ENCODE measurements at regions not wholly inside any gene's neighbourhood (a gene's known extent, or its start where the extent isn't known, plus 50 kb on each side); places are given as distances from the start of the nearest gene placed in this dataset.

DNA sequence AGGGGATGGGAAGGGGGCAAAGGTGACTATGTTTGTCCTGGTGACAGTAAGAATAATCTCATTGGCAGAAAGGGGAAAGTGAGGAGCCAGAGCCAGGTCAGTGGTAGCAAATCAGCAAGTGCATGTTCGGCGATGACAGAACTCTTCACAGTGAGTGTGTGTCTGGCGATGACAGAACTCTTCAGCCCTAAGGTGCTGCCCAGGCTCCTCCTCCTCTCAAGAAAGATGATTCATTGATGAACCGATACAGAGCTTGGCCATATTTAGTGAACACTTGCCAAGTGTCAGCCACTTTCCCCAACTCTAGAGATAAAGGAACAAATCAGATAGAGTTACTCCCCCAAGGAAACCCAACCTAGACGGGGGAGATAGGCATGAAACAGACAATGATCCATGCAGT lies 199.3 kb upstream of the UBL3 start:
- no peak overlapping the region for H3K27ac ChIP-seq (ENCODE audit: low read depth, low read length, poor library complexity, severe bottlenecking)
- POLR2A ChIA-PET (ENCODE audit: low non-redundant PET): no interaction called here
- no peaks in the 10 kb centered on the region for H3K9me3 ChIP-seq (ENCODE audit: low read depth, low read length, poor library complexity, severe bottlenecking)
- no peaks in the 10 kb centered on the region for H3K27me3 ChIP-seq (replicated peaks; ENCODE audit: insufficient read depth, low read depth, low read length, poor library complexity)
- H3K4me3 ChIP-seq (ENCODE audit: low read depth, low read length, poor library complexity, severe bottlenecking): no peak overlapping the region
- intact Hi-C loops (cut with micrococcal nuclease; ENCODE audit: unreplicated experiment): no loop called here
- DNase-seq (ENCODE audit: low spot score): no peak
- no TSS peak for BruUV-seq (replicated peaks)
- no peaks in the 10 kb centered on the region for H3K36me3 ChIP-seq (ENCODE audit: insufficient read depth, low read length, poor library complexity, severe bottlenecking)
- peaks cover 15% of the 10 kb centered on the region for H3K4me1 ChIP-seq (ENCODE audit: insufficient read depth, low read length, poor library complexity, severe bottlenecking)
- TF ChIP-seq EZH2 (IDR thresholded peaks at IDR 0.05; ENCODE audit: borderline replicate concordance, low read depth, low read length, poor library complexity, severe bottlenecking): no peak
- no peak for TF ChIP-seq CTCF (conservative IDR thresholded peaks at IDR 0.05; ENCODE audit: low read depth, low read length)
- CTCF ChIA-PET: no interaction called here

DNA sequence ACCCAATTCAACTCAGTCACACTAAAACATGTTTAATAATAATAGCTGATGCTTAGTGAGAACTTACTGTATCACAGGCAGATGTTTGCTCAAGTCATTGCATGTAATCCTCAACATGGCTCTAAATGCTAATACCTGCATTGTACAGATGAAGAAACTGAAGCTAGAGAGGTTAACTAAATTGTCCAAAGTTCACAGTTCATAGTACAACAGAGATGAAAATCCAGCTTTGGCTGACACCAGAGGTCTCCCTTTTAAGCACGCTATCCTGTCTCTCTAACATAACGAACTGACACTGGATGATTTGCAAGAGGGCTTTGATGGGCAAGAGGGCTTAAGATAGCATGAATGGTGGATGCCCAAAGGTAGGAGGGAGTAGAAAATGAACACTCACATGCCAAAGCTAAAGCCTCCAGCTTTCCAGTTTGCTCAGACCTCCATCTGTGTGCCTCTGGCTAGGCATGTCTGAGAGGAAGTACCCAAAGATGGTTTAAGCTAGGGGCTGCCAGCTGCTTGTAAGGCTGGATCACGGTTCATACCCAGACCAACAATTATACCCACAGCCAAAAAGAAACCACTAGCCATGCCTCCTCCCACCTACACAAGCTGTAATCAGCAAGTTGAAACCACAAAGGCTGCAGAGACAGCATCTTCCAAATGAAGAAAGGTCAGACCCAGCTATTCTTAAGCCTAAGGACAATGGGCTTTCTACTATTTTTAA lies 196.9 kb upstream of the UBL3 start:
- no peak for DNase-seq (ENCODE audit: low spot score)
- Histone ChIP-seq H3K4me1 (ENCODE audit: insufficient read depth, low read length, poor library complexity, severe bottlenecking) (peaks cover 7% of the 10 kb centered on the region), H3K27ac (ENCODE audit: low read depth, low read length, poor library complexity, severe bottlenecking) (no peak overlapping the region), H3K9me3 (ENCODE audit: low read depth, low read length, poor library complexity, severe bottlenecking) (no peaks in the 10 kb centered on the region), H3K27me3 (replicated peaks; ENCODE audit: insufficient read depth, low read depth, low read length, poor library complexity) (no peaks in the 10 kb centered on the region), H3K36me3 (ENCODE audit: insufficient read depth, low read length, poor library complexity, severe bottlenecking) (no peaks in the 10 kb centered on the region), H3K4me3 (ENCODE audit: low read depth, low read length, poor library complexity, severe bottlenecking) (no peak overlapping the region)
- no peak for TF ChIP-seq EZH2 (IDR thresholded peaks at IDR 0.05; ENCODE audit: borderline replicate concordance, low read depth, low read length, poor library complexity, severe bottlenecking)
- TF ChIP-seq CTCF (conservative IDR thresholded peaks at IDR 0.05; ENCODE audit: low read depth, low read length): no peak
- no TSS peak for BruUV-seq (replicated peaks)
- ChIA-PET CTCF (no interaction called here), POLR2A (ENCODE audit: low non-redundant PET) (no interaction called here)
- intact Hi-C loops (cut with micrococcal nuclease; ENCODE audit: unreplicated experiment): no loop called here

DNA sequence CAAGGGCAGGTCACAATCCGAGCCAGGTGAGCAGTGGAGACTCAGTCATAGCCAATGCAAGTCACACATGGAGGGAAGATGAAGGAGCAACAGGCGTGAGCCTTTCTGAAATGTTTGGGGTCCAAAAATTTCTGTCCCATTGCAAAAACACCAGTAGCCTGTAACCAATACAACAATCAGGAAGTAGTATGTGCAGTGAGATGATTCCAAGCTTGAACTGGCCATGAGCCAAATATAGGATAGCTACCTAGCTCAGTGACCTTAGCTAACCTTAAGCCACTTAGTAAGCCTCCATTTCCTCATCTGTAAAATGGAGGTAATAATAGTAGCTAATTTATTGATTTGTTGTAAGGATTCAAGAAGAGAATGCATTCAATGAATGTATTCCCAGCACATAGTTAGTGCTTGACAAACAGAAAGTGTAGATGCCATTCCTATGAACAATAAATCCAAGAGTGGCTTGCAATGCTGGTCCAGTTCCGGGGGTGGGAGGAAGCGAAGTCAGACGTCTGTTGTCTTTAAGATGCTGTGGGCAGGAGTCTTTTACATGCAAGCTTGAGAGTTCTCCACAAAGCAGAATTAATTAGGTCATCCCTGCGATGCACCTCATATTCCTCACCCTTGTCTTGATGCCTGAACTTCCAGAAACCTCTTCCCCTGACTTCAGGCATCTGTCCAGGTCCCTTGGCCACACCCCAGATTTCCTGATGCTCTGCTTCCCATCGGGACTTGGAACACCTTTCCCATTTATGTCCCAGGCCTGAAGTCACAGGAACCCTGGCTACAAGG lies 195.7 kb upstream of the UBL3 start:
- no TSS peak for BruUV-seq (replicated peaks)
- no peaks in the 10 kb centered on the region for H3K36me3 ChIP-seq (ENCODE audit: insufficient read depth, low read length, poor library complexity, severe bottlenecking)
- no peaks in the 10 kb centered on the region for H3K27me3 ChIP-seq (replicated peaks; ENCODE audit: insufficient read depth, low read depth, low read length, poor library complexity)
- no peak overlapping the region for H3K27ac ChIP-seq (ENCODE audit: low read depth, low read length, poor library complexity, severe bottlenecking)
- ChIA-PET CTCF (no interaction called here), POLR2A (ENCODE audit: low non-redundant PET) (no interaction called here)
- DNase-seq (ENCODE audit: low spot score): no peak
- no peak overlapping the region for H3K4me3 ChIP-seq (ENCODE audit: low read depth, low read length, poor library complexity, severe bottlenecking)
- H3K9me3 ChIP-seq (ENCODE audit: low read depth, low read length, poor library complexity, severe bottlenecking): no peaks in the 10 kb centered on the region
- intact Hi-C loops (cut with micrococcal nuclease; ENCODE audit: unreplicated experiment): no loop called here
- TF ChIP-seq EZH2 (IDR thresholded peaks at IDR 0.05; ENCODE audit: borderline replicate concordance, low read depth, low read length, poor library complexity, severe bottlenecking) (no peak), CTCF (conservative IDR thresholded peaks at IDR 0.05; ENCODE audit: low read depth, low read length) (no peak)
- no peaks in the 10 kb centered on the region for H3K4me1 ChIP-seq (ENCODE audit: insufficient read depth, low read length, poor library complexity, severe bottlenecking)
